ENCODE measurements at regions not wholly inside any gene's neighbourhood (a gene's known extent, or its start where the extent isn't known, plus 50 kb on each side); places are given as distances from the start of the nearest gene placed in this dataset.

GRCh38 chr15:99921101-99921500, 187.9 kb upstream of the LYSMD4 start:
- Mint-ChIP-seq H3K36me3 (no peaks in the 10 kb centered on the region), H3K4me1 (peaks cover 9% of the 10 kb centered on the region), H3K4me3 (no peak overlapping the region), H3K27ac (no peak overlapping the region), H3K27me3 (peaks cover 63% of the 10 kb centered on the region), H3K9me3 (no peaks in the 10 kb centered on the region)
- DNase-seq, result no peak
- CTCF ChIA-PET, result no interaction called here

- Mint-ChIP-seq H3K9me3 (no peaks in the 10 kb centered on the region), H3K27ac (no peak overlapping the region), H3K4me1 (no peaks in the 10 kb centered on the region), H3K27me3 (peaks cover 50% of the 10 kb centered on the region), H3K36me3 (no peaks in the 10 kb centered on the region), H3K4me3 (no peak overlapping the region)
- CTCF ChIA-PET, result interaction anchor here (0.7 kb wide), 1 partner anchor 1188 kb away, joined by 3 read pairs; no protein-coding TSS in a partner anchor
- DNase-seq, result no peak
Observed at GRCh38 chr15:99918072-99918471, 184.8 kb upstream of the LYSMD4 start.

GRCh38 chr15:99917252-99917651, 184.0 kb upstream of the LYSMD4 start:
- no peak overlapping the region for H3K27ac Mint-ChIP-seq
- H3K4me1 Mint-ChIP-seq, result no peaks in the 10 kb centered on the region
- no peak for DNase-seq
- H3K9me3 Mint-ChIP-seq, result no peaks in the 10 kb centered on the region
- CTCF ChIA-PET, result no interaction called here
- H3K4me3 Mint-ChIP-seq, result no peak overlapping the region
- H3K36me3 Mint-ChIP-seq, result no peaks in the 10 kb centered on the region
- peaks cover 48% of the 10 kb centered on the region for H3K27me3 Mint-ChIP-seq

- Mint-ChIP-seq H3K27ac (no peak overlapping the region), H3K27me3 (peaks cover 46% of the 10 kb centered on the region), H3K4me3 (no peak overlapping the region), H3K4me1 (peaks cover 3% of the 10 kb centered on the region), H3K36me3 (no peaks in the 10 kb centered on the region), H3K9me3 (no peaks in the 10 kb centered on the region)
- CTCF ChIA-PET, result no interaction called here
- DNase-seq, result no peak
Observed at GRCh38 chr15:99916668-99917223, 183.5 kb upstream of the LYSMD4 start.

GRCh38 chr15:99914723-99915122, 181.5 kb upstream of the LYSMD4 start:
- DNase-seq, result no peak
- no peaks in the 10 kb centered on the region for H3K36me3 Mint-ChIP-seq
- CTCF ChIA-PET, result no interaction called here
- H3K27ac Mint-ChIP-seq, result no peak overlapping the region
- H3K4me1 Mint-ChIP-seq, result peaks cover 3% of the 10 kb centered on the region
- H3K27me3 Mint-ChIP-seq, result peaks cover 36% of the 10 kb centered on the region
- no peaks in the 10 kb centered on the region for H3K9me3 Mint-ChIP-seq
- H3K4me3 Mint-ChIP-seq, result no peak overlapping the region

GRCh38 chr15:99911816-99912215, 178.6 kb upstream of the LYSMD4 start:
- CTCF ChIA-PET, result interaction anchor here (1.2 kb wide), 1 partner anchor 155 kb away, joined by 4 read pairs; no protein-coding TSS in a partner anchor
- Mint-ChIP-seq H3K27me3 (peaks cover 8% of the 10 kb centered on the region), H3K27ac (no peak overlapping the region), H3K4me1 (peaks cover 3% of the 10 kb centered on the region), H3K4me3 (no peak overlapping the region), H3K36me3 (no peaks in the 10 kb centered on the region), H3K9me3 (no peaks in the 10 kb centered on the region)
- DNase-seq, result no peak

GRCh38 chr15:99909592-99910295, 176.5 kb upstream of the LYSMD4 start:
- CTCF ChIA-PET, result no interaction called here
- Mint-ChIP-seq H3K4me1 (peaks cover 3% of the 10 kb centered on the region), H3K4me3 (no peak overlapping the region), H3K36me3 (no peaks in the 10 kb centered on the region), H3K27me3 (peaks cover 6% of the 10 kb centered on the region), H3K27ac (no peak overlapping the region), H3K9me3 (no peaks in the 10 kb centered on the region)
- DNase-seq, result no peak

GRCh38 chr15:99907698-99908097, 174.5 kb upstream of the LYSMD4 start:
- Mint-ChIP-seq H3K36me3 (no peaks in the 10 kb centered on the region), H3K27ac (no peak overlapping the region), H3K9me3 (no peaks in the 10 kb centered on the region), H3K27me3 (peaks cover 6% of the 10 kb centered on the region), H3K4me1 (peaks cover 3% of the 10 kb centered on the region), H3K4me3 (no peak overlapping the region)
- CTCF ChIA-PET, result no interaction called here
- no peak for DNase-seq

GRCh38 chr15:99906793-99907192, 173.6 kb upstream of the LYSMD4 start:
- Mint-ChIP-seq H3K4me3 (no peak overlapping the region), H3K27me3 (no peaks in the 10 kb centered on the region), H3K9me3 (no peaks in the 10 kb centered on the region), H3K4me1 (peaks cover under 1% of the 10 kb centered on the region), H3K27ac (no peak overlapping the region), H3K36me3 (no peaks in the 10 kb centered on the region)
- CTCF ChIA-PET, result interaction anchor here (1.1 kb wide), 1 partner anchor 635 kb away, joined by 3 read pairs; no protein-coding TSS in a partner anchor
- DNase-seq, result no peak

- Mint-ChIP-seq H3K36me3 (no peaks in the 10 kb centered on the region), H3K4me1 (no peaks in the 10 kb centered on the region), H3K4me3 (no peak overlapping the region), H3K27ac (no peak overlapping the region), H3K9me3 (no peaks in the 10 kb centered on the region), H3K27me3 (no peaks in the 10 kb centered on the region)
- CTCF ChIA-PET, result interaction anchor here (1.1 kb wide), 1 partner anchor 634 kb away, joined by 3 read pairs; no protein-coding TSS in a partner anchor
- no peak for DNase-seq
Observed at GRCh38 chr15:99906311-99906710, 173.1 kb upstream of the LYSMD4 start.

- Mint-ChIP-seq H3K4me3 (no peak overlapping the region), H3K27me3 (no peaks in the 10 kb centered on the region), H3K9me3 (peaks cover 3% of the 10 kb centered on the region), H3K4me1 (no peaks in the 10 kb centered on the region), H3K27ac (no peak overlapping the region), H3K36me3 (no peaks in the 10 kb centered on the region)
- CTCF ChIA-PET, result interaction anchor here (1.0 kb wide), 1 partner anchor 9 kb away, joined by 3 read pairs; no protein-coding TSS in a partner anchor
- DNase-seq, result no peak
Observed at GRCh38 chr15:99902248-99902928, 169.2 kb upstream of the LYSMD4 start.

GRCh38 chr15:99895956-99896311, 162.7 kb upstream of the LYSMD4 start:
- CTCF ChIA-PET, result no interaction called here
- no peak for DNase-seq
- Mint-ChIP-seq H3K4me3 (no peak overlapping the region), H3K9me3 (peaks cover 3% of the 10 kb centered on the region), H3K4me1 (no peaks in the 10 kb centered on the region), H3K27ac (no peak overlapping the region), H3K36me3 (no peaks in the 10 kb centered on the region), H3K27me3 (no peaks in the 10 kb centered on the region)

- Mint-ChIP-seq H3K36me3 (no peaks in the 10 kb centered on the region), H3K4me3 (no peak overlapping the region), H3K27me3 (no peaks in the 10 kb centered on the region), H3K9me3 (peaks cover 3% of the 10 kb centered on the region), H3K4me1 (no peaks in the 10 kb centered on the region), H3K27ac (no peak overlapping the region)
- DNase-seq, result no peak
- CTCF ChIA-PET, result no interaction called here
Observed at GRCh38 chr15:99895189-99895955, 162.1 kb upstream of the LYSMD4 start.

- CTCF ChIA-PET, result interaction anchor here (1.0 kb wide), 1 partner anchor 84 kb away, joined by 3 read pairs; no protein-coding TSS in a partner anchor
- Mint-ChIP-seq H3K4me3 (no peak overlapping the region), H3K4me1 (no peaks in the 10 kb centered on the region), H3K36me3 (no peaks in the 10 kb centered on the region), H3K27ac (no peak overlapping the region), H3K9me3 (peaks cover 2% of the 10 kb centered on the region), H3K27me3 (no peaks in the 10 kb centered on the region)
- no peak for DNase-seq
Observed at GRCh38 chr15:99878835-99879234, 145.6 kb upstream of the LYSMD4 start.
